Sigmoid colon (tissue), 4 donors: ENCODE measurements at regions not wholly inside any gene's neighbourhood (a gene's known extent, or its start where the extent isn't known, plus 50 kb on each side); places are given as distances from the start of the nearest gene placed in this dataset.

Experiments used
- POLR2A ChIP-seq, 2 donors: fragments of 450-650 bp; IDR thresholded peaks; one replicate each; pipeline ENCODE4 v1.6.1; 2016; ENCODE audit warnings: antibody characterized with exemption in 2 of 2, mild to moderate bottlenecking in 2 of 2, moderate library complexity in 2 of 2
- POLR2AphosphoS5 ChIP-seq, 4 donors: sonication (generic); formaldehyde crosslinking; IDR thresholded peaks; one replicate each; pipeline ENCODE4 v1.6.1; 2017; ENCODE audit warnings: antibody characterized with exemption in 4 of 4
- TF ChIP-seq, protein P1 (sequence below), 4 experiments: fragments of 450-650 bp in 3 of 4; fragments of 200-600 bp in 1 of 4; IDR thresholded peaks; one replicate each; pipeline ENCODE4 v1.5.1; 2016 to 2019; ENCODE audit warnings: antibody characterized with exemption in 4 of 4, mild to moderate bottlenecking in 3 of 4, moderate library complexity in 2 of 4

DNA sequence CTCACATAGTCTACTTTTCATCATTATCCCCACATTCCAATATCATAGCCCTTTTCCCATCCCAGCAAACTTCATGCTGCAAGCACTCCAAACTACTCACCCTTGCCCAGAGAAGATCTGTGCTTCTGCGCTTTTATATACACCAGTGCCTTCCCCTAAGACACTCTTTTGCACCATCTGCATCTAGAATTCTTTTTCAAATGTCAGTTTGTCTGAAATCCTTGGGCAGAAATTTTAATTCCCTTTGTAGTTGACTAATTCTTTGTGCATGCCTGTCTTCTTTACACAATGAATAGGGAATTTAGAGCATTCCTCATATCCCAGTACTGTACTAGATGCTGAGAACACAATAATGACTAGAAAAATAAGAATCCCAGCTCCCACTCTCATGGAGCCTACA, 298.9 kb downstream of the KCNN2 start:
- TF ChIP-seq, protein P1, sequence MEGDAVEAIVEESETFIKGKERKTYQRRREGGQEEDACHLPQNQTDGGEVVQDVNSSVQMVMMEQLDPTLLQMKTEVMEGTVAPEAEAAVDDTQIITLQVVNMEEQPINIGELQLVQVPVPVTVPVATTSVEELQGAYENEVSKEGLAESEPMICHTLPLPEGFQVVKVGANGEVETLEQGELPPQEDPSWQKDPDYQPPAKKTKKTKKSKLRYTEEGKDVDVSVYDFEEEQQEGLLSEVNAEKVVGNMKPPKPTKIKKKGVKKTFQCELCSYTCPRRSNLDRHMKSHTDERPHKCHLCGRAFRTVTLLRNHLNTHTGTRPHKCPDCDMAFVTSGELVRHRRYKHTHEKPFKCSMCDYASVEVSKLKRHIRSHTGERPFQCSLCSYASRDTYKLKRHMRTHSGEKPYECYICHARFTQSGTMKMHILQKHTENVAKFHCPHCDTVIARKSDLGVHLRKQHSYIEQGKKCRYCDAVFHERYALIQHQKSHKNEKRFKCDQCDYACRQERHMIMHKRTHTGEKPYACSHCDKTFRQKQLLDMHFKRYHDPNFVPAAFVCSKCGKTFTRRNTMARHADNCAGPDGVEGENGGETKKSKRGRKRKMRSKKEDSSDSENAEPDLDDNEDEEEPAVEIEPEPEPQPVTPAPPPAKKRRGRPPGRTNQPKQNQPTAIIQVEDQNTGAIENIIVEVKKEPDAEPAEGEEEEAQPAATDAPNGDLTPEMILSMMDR (IDR thresholded peaks at IDR 0.05): no peak
- no peak for TF ChIP-seq POLR2AphosphoS5 (IDR thresholded peaks at IDR 0.05)
- TF ChIP-seq POLR2A (IDR thresholded peaks at IDR 0.05): no peak
